Thymus (tissue), 11 donors: ENCODE measurements at regions not wholly inside any gene's neighbourhood (a gene's known extent, or its start where the extent isn't known, plus 50 kb on each side); places are given as distances from the start of the nearest gene placed in this dataset.

Experiments
- DNase-seq, 9 donors: peaks; one replicate each; pipeline ENCODE4 v3.0.0-alpha.2; 2013; ENCODE audit warnings: low spot score in 9 of 9, low read depth in 6 of 9, missing footprints in 1 of 9
- H3K27ac ChIP-seq, 2 donors: one replicate each; pipeline ENCODE4 v1.5.1; 2013; ENCODE audit warnings: control low read depth in 1 of 2, low read depth in 1 of 2, low read length in 1 of 2, mild to moderate bottlenecking in 1 of 2, moderate library complexity in 1 of 2
- H3K27me3 ChIP-seq, 2 donors: one replicate each; pipeline ENCODE4 v1.5.1; 2013; ENCODE audit warnings: low read length in 1 of 2; ENCODE audit not compliant: control insufficient read depth in 2 of 2, insufficient read depth in 1 of 2
- H3K36me3 ChIP-seq, 2 donors: one replicate each; pipeline ENCODE4 v1.5.1; 2013; ENCODE audit warnings: low read length in 1 of 2, mild to moderate bottlenecking in 1 of 2, moderate library complexity in 1 of 2; ENCODE audit not compliant: control insufficient read depth in 2 of 2, insufficient read depth in 2 of 2
- H3K4me1 ChIP-seq, 2 donors: one replicate each; pipeline ENCODE4 v1.5.1; 2013; ENCODE audit warnings: low read length in 2 of 2; ENCODE audit not compliant: control insufficient read depth in 2 of 2, insufficient read depth in 2 of 2
- H3K4me3 ChIP-seq, 2 donors: one replicate each; pipeline ENCODE4 v1.5.1; 2013; ENCODE audit warnings: low read length in 2 of 2, control low read depth in 1 of 2, mild to moderate bottlenecking in 1 of 2
- H3K9me3 ChIP-seq, 2 donors: one replicate each; pipeline ENCODE4 v1.5.1; 2013; ENCODE audit warnings: low read length in 1 of 2, mild to moderate bottlenecking in 1 of 2; ENCODE audit not compliant: control insufficient read depth in 2 of 2, insufficient read depth in 1 of 2
- WGBS: extraction: QIAGEN DNeasy Blood & Tissue Kit; methylation state at CpG from one replicate; pipeline ENCODE4 v1.1.7; 2013; 5-methylcytosine and 5-hydroxymethylcytosine counted together
- donor health status: healthy.

GRCh38 chr13:77817521-77817920, 101.1 kb downstream of the EDNRB start:
- no peak overlapping the region for H3K4me3 ChIP-seq
- H3K27ac ChIP-seq, result no peak overlapping the region
- DNase-seq, result no peak
- no peaks in the 10 kb centered on the region for H3K9me3 ChIP-seq
- no peaks in the 10 kb centered on the region for H3K27me3 ChIP-seq
- 93% methylated on average over 2 of the region's 2 CpGs for WGBS
- no peaks in the 10 kb centered on the region for H3K36me3 ChIP-seq
- no peaks in the 10 kb centered on the region for H3K4me1 ChIP-seq

GRCh38 chr13:77815330-77815729, 103.3 kb downstream of the EDNRB start:
- Histone ChIP-seq H3K4me1 (no peaks in the 10 kb centered on the region), H3K4me3 (no peak overlapping the region), H3K9me3 (no peaks in the 10 kb centered on the region), H3K27me3 (no peaks in the 10 kb centered on the region), H3K36me3 (no peaks in the 10 kb centered on the region), H3K27ac (no peak overlapping the region)
- WGBS, result 97% methylated on average over 5 of the region's 5 CpGs
- no peak for DNase-seq
